CD4-positive, alpha-beta T cell (primary cell): ENCODE measurements at regions not wholly inside any gene's neighbourhood (a gene's known extent, or its start where the extent isn't known, plus 50 kb on each side); places are given as distances from the start of the nearest gene placed in this dataset.

Experiments
- ATAC-seq: fragments of 200-7000 bp; cut with Tn5 transposase; one replicate; pipeline ENCODE4 v1.10.0; 2022; ENCODE audit warnings: mild to moderate bottlenecking; ENCODE audit not compliant: poor library complexity
- CTCF ChIA-PET: fragments of 350-600 bp; sonication (Branson Sonifier 250); formaldehyde crosslinking; loops from one replicate; lab custom pipeline; 2021; ENCODE audit warnings: antibody characterized with exemption, inconsistent platforms; lab: Charles Lee
- POLR2A ChIA-PET: fragments of 350-600 bp; sonication (Branson Sonifier 250); formaldehyde crosslinking; loops from one replicate; lab custom pipeline; 2021; ENCODE audit warnings: antibody characterized with exemption, inconsistent platforms; lab: Charles Lee
- DNase-seq, 14 experiments: peaks; one replicate each; pipeline ENCODE4 v3.0.0-alpha.2; 2013 to 2020; ENCODE audit warnings: mixed read lengths in 2 of 14
- H3K27ac ChIP-seq, 2 donors: one replicate each; pipeline versions ENCODE4 v1.5.1 to v1.7.0; 2013; ENCODE audit warnings: low read length in 2 of 2, low read depth in 1 of 2, mild to moderate bottlenecking in 1 of 2
- H3K27me3 ChIP-seq, 2 experiments: 1 replicate in 1 of 2; 2 replicates in 1 of 2; pipeline versions ENCODE4 v1.6.1 to v1.7.0; 2013; ENCODE audit warnings: low read length in 2 of 2, control low read depth in 1 of 2, mild to moderate bottlenecking in 1 of 2, moderate library complexity in 1 of 2; ENCODE audit not compliant: insufficient read depth in 2 of 2, control insufficient read depth in 1 of 2
- H3K36me3 ChIP-seq: one replicate; pipeline ENCODE4 v1.6.1; 2013; ENCODE audit warnings: low read length, control low read depth; ENCODE audit not compliant: insufficient read depth
- H3K4me1 ChIP-seq: one replicate; pipeline ENCODE4 v1.6.1; 2013; ENCODE audit warnings: low read length, control low read depth; ENCODE audit not compliant: insufficient read depth
- H3K4me3 ChIP-seq: one replicate; pipeline ENCODE4 v1.5.1; 2013; ENCODE audit warnings: mild to moderate bottlenecking, low read length, moderate library complexity
- H3K9me3 ChIP-seq, 2 experiments: 1 replicate in 1 of 2; 2 replicates in 1 of 2; pipeline versions ENCODE4 v1.6.1 to v1.7.0; 2013; ENCODE audit warnings: low read length in 2 of 2, mild to moderate bottlenecking in 2 of 2, control low read depth in 1 of 2, moderate library complexity in 1 of 2; ENCODE audit not compliant: control insufficient read depth in 1 of 2, insufficient read depth in 1 of 2
- H3K27ac Mint-ChIP-seq: one replicate; pipeline ENCODE4 v1.8.0; 2020; ENCODE audit warnings: mixed read lengths
- H3K27me3 Mint-ChIP-seq: one replicate; pipeline ENCODE4 v1.8.0; 2021; ENCODE audit warnings: mixed read lengths
- H3K36me3 Mint-ChIP-seq: one replicate; pipeline ENCODE4 v1.8.0; 2021; ENCODE audit warnings: low read depth, mixed read lengths
- H3K4me1 Mint-ChIP-seq: one replicate; pipeline ENCODE4 v1.8.0; 2021; ENCODE audit warnings: low read depth, mixed read lengths
- H3K4me3 Mint-ChIP-seq: one replicate; pipeline ENCODE4 v1.8.0; 2020; ENCODE audit warnings: mild to moderate bottlenecking, mixed read lengths
- H3K9me3 Mint-ChIP-seq: one replicate; pipeline ENCODE4 v1.8.0; 2020; ENCODE audit warnings: mixed read lengths
- CTCF ChIP-seq: fragments of 200-600 bp; IDR thresholded peaks from one replicate; pipeline ENCODE4 v1.8.0; 2022; ENCODE audit warnings: antibody characterized with exemption, mild to moderate bottlenecking
- intact Hi-C, 2 experiments: fragments of 100-400 bp; cut with DNase I in 1 of 2; cut with micrococcal nuclease in 1 of 2; formaldehyde crosslinking; loops; one replicate each; pipeline versions ENCODE4 v1.15.1 to v1.9.0; 2023 to 2025; cut with DNase I, micrococcal nuclease

GRCh38 chr15:77834276-77834990 lies 201.7 kb upstream of the LINGO1 start:
- H3K9me3 Mint-ChIP-seq, result no peaks in the 10 kb centered on the region
- CTCF ChIA-PET, result no interaction called here
- intact Hi-C loops, result no loop called here
- peaks cover 0 to 8% of the 10 kb centered on the region in 2 experiments for H3K27me3 ChIP-seq
- ATAC-seq, result no peak
- no peaks in the 10 kb centered on the region for H3K4me1 Mint-ChIP-seq
- no peak overlapping the region for H3K4me3 ChIP-seq
- H3K36me3 ChIP-seq, result no peaks in the 10 kb centered on the region
- no peak overlapping the region for H3K27ac Mint-ChIP-seq
- no peak overlapping the region for H3K27ac ChIP-seq
- POLR2A ChIA-PET, result no interaction called here
- no peak for DNase-seq
- H3K9me3 ChIP-seq, result no peaks in the 10 kb centered on the region
- H3K4me3 Mint-ChIP-seq, result no peak overlapping the region
- H3K36me3 Mint-ChIP-seq, result no peaks in the 10 kb centered on the region
- H3K27me3 Mint-ChIP-seq, result peaks cover 9% of the 10 kb centered on the region
- no peak for TF ChIP-seq CTCF
- H3K4me1 ChIP-seq, result no peaks in the 10 kb centered on the region

- Mint-ChIP-seq H3K4me3 (no peak overlapping the region), H3K27ac (no peak overlapping the region), H3K9me3 (no peaks in the 10 kb centered on the region), H3K27me3 (peaks cover 9% of the 10 kb centered on the region), H3K4me1 (no peaks in the 10 kb centered on the region), H3K36me3 (no peaks in the 10 kb centered on the region)
- no peak for DNase-seq
- H3K4me1 ChIP-seq, result no peaks in the 10 kb centered on the region
- no peak overlapping the region for H3K27ac ChIP-seq
- no peak for ATAC-seq
- ChIA-PET CTCF (no interaction called here), POLR2A (no interaction called here)
- H3K4me3 ChIP-seq, result no peak overlapping the region
- no peaks in the 10 kb centered on the region for H3K27me3 ChIP-seq
- no peak for TF ChIP-seq CTCF
- no peaks in the 10 kb centered on the region for H3K36me3 ChIP-seq
- intact Hi-C loops, result no loop called here
- no peaks in the 10 kb centered on the region for H3K9me3 ChIP-seq
These were observed 200.2 kb upstream of the LINGO1 start for GRCh38 chr15:77832874-77833273.

- no peak overlapping the region for H3K4me3 ChIP-seq
- no peak for ATAC-seq
- H3K36me3 ChIP-seq, result no peaks in the 10 kb centered on the region
- no peak for DNase-seq
- H3K9me3 ChIP-seq, result no peaks in the 10 kb centered on the region
- H3K27me3 ChIP-seq, result no peaks in the 10 kb centered on the region
- no peaks in the 10 kb centered on the region for H3K9me3 Mint-ChIP-seq
- H3K4me1 Mint-ChIP-seq, result no peaks in the 10 kb centered on the region
- TF ChIP-seq CTCF, result no peak
- H3K27ac Mint-ChIP-seq, result no peak overlapping the region
- intact Hi-C loops, result no loop called here
- no peaks in the 10 kb centered on the region for H3K4me1 ChIP-seq
- peaks cover 2% of the 10 kb centered on the region for H3K27me3 Mint-ChIP-seq
- no peak overlapping the region for H3K27ac ChIP-seq
- CTCF ChIA-PET, result no interaction called here
- H3K36me3 Mint-ChIP-seq, result no peaks in the 10 kb centered on the region
- H3K4me3 Mint-ChIP-seq, result no peak overlapping the region
- POLR2A ChIA-PET, result no interaction called here
These were observed 199.3 kb upstream of the LINGO1 start for GRCh38 chr15:77831986-77832385.
